Glutamatergic neuron (in vitro differentiated cells): ENCODE measurements at regions not wholly inside any gene's neighbourhood (a gene's known extent, or its start where the extent isn't known, plus 50 kb on each side); places are given as distances from the start of the nearest gene placed in this dataset.

ENCODE experiments used
- DNase-seq: peaks from one replicate; pipeline ENCODE4 v3.0.0; 2022
- H3K27ac Mint-ChIP-seq: one replicate; pipeline ENCODE4 v1.8.0; 2020; ENCODE audit warnings: mild to moderate bottlenecking, mixed read lengths, inconsistent platforms; ENCODE audit not compliant: unreplicated experiment
- H3K27me3 Mint-ChIP-seq: one replicate; pipeline ENCODE4 v1.8.0; 2020; ENCODE audit warnings: mild to moderate bottlenecking, moderate library complexity, mixed read lengths, inconsistent platforms; ENCODE audit not compliant: unreplicated experiment
- H3K36me3 Mint-ChIP-seq: one replicate; pipeline ENCODE4 v1.8.0; 2020; ENCODE audit warnings: mild to moderate bottlenecking, mixed read lengths, inconsistent platforms; ENCODE audit not compliant: unreplicated experiment
- H3K4me1 Mint-ChIP-seq: one replicate; pipeline ENCODE4 v1.8.0; 2020; ENCODE audit warnings: mild to moderate bottlenecking, low read depth, mixed read lengths, inconsistent platforms; ENCODE audit not compliant: unreplicated experiment
- H3K4me3 Mint-ChIP-seq: one replicate; pipeline ENCODE4 v1.8.0; 2020; ENCODE audit warnings: mild to moderate bottlenecking, mixed read lengths, inconsistent platforms; ENCODE audit not compliant: unreplicated experiment
- H3K9me3 Mint-ChIP-seq: one replicate; pipeline ENCODE4 v1.8.0; 2020; ENCODE audit warnings: mild to moderate bottlenecking, moderate library complexity, mixed read lengths, inconsistent platforms; ENCODE audit not compliant: unreplicated experiment
- TF ChIP-seq, protein P1 (sequence below): fragments of 200-600 bp; sonication (generic); IDR thresholded peaks from one replicate; pipeline ENCODE4 v1.5.0; 2021; ENCODE audit not compliant: partially characterized antibody, unreplicated experiment

DNA sequence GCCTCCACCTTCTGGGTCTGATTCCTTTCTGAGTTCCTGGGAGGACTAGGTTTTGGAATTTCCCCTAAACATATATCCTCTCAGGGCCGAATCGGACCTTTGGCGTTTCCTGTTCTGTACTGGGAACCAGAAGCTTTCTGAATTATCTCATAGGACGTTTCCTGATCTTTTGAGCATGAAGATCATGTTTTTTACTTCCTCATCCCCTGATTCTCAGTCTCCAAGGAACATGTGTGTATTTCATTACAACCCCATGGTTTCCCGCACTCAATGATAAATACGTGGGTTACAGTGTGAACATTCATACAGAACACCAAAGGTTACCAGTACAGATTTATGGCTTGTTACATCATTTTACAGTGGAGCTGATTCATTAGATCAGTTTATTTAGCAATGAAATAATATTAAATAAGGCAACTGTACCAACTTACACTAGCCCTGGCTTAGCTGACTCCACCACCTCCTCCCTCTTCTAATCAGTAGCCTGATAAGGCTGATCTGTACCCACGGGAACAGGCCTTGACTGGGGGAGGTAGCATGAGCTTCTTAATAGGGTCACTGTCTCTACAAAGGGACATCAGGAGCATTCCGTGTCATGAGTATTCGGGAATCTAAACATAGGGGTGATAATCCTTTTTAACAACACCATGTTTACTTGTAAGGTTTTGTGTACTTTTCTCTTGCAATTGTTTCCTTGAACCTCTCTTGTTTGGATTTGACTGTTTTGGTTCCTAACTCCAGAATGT, 57.8 kb upstream of the ERRFI1 start:
- Mint-ChIP-seq H3K4me1 (peaks cover 8% of the 10 kb centered on the region), H3K27me3 (peaks cover 7% of the 10 kb centered on the region), H3K9me3 (peaks cover 1% of the 10 kb centered on the region), H3K4me3 (no peak overlapping the region), H3K27ac (no peak overlapping the region), H3K36me3 (no peaks in the 10 kb centered on the region)
- no peak for DNase-seq
- TF ChIP-seq, protein P1, sequence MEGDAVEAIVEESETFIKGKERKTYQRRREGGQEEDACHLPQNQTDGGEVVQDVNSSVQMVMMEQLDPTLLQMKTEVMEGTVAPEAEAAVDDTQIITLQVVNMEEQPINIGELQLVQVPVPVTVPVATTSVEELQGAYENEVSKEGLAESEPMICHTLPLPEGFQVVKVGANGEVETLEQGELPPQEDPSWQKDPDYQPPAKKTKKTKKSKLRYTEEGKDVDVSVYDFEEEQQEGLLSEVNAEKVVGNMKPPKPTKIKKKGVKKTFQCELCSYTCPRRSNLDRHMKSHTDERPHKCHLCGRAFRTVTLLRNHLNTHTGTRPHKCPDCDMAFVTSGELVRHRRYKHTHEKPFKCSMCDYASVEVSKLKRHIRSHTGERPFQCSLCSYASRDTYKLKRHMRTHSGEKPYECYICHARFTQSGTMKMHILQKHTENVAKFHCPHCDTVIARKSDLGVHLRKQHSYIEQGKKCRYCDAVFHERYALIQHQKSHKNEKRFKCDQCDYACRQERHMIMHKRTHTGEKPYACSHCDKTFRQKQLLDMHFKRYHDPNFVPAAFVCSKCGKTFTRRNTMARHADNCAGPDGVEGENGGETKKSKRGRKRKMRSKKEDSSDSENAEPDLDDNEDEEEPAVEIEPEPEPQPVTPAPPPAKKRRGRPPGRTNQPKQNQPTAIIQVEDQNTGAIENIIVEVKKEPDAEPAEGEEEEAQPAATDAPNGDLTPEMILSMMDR: no peak

DNA sequence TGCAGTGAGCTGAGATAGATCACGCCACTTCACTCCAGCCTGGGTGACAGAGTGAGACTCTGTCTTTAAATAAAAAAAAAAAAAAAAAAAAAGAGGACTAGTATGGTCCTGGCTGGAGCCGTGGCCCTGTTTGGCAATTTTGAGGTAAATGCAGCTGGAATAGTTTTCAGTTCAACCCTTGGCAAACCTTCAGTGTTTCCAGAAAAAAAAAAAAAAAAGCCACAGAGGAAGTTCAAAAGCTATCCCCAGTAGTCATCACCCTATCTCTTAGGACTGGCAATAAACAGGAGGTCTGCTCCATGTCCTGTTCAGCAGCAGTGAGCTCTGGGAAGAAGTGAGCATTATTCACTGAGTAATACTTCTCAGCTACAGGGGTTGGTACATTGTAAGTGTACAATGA, 56.8 kb upstream of the ERRFI1 start:
- Mint-ChIP-seq H3K27me3 (peaks cover 7% of the 10 kb centered on the region), H3K27ac (no peak overlapping the region), H3K4me3 (no peak overlapping the region), H3K9me3 (peaks cover 1% of the 10 kb centered on the region), H3K36me3 (no peaks in the 10 kb centered on the region), H3K4me1 (peaks cover 8% of the 10 kb centered on the region)
- DNase-seq: no peak
- TF ChIP-seq, protein P1: no peak

DNA sequence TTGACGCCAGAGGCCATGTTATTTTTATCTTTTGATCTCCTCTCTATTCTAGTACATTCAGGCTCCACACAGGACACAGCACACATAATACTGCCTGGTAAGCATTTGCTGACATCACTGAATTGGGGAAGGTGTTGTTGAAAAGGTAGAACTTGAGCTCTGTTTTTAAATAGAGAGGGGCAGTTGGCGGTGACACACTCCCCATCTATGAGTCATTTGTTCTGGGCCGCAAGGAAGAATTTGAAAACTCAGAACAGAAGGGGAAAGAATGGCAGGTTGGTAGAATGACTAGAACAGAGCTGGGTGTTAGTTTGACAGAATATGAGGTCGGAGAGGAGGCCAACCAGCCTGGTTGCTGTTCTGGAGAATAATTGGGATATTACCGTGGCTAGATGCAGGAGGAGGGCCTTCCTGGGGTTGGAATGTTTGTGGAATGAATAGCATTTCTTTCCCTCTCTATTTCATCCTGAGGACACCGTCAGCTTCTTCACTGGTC, 52.1 kb upstream of the ERRFI1 start:
- DNase-seq: no peak
- H3K9me3 Mint-ChIP-seq: no peaks in the 10 kb centered on the region
- TF ChIP-seq, protein P1: no peak

DNA sequence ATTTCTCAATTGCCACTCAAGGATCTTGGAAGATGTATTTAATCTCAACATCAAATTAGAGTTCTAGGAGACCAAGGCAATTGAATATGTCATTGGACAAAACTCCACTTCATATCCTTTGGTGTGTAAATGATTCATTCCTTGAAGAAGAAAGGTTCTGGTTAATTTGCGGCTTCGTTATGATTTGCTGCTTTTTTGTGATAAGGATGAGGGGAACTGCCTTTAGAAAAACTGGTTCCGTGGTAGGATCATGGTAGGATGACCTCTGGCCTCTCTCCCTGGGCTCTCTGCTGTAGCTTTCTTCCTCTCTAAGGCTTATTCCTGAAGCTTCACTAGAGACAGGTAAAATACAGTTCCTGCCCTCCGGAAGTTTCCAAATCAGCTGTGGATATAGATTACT, 51.5 kb upstream of the ERRFI1 start:
- H3K36me3 Mint-ChIP-seq: no peaks in the 10 kb centered on the region
- H3K27ac Mint-ChIP-seq: no peak overlapping the region
- peaks cover 9% of the 10 kb centered on the region for H3K4me1 Mint-ChIP-seq
- H3K9me3 Mint-ChIP-seq: no peaks in the 10 kb centered on the region
- peaks cover 7% of the 10 kb centered on the region for H3K27me3 Mint-ChIP-seq
- TF ChIP-seq, protein P1: no peak
- no peak overlapping the region for H3K4me3 Mint-ChIP-seq
- DNase-seq: no peak

More for the DNA sequence above, 52.1 kb upstream of the ERRFI1 start:
- Mint-ChIP-seq H3K36me3 (no peaks in the 10 kb centered on the region), H3K27ac (no peak overlapping the region), H3K4me1 (peaks cover 9% of the 10 kb centered on the region), H3K4me3 (no peak overlapping the region), H3K27me3 (peaks cover 7% of the 10 kb centered on the region)

DNA sequence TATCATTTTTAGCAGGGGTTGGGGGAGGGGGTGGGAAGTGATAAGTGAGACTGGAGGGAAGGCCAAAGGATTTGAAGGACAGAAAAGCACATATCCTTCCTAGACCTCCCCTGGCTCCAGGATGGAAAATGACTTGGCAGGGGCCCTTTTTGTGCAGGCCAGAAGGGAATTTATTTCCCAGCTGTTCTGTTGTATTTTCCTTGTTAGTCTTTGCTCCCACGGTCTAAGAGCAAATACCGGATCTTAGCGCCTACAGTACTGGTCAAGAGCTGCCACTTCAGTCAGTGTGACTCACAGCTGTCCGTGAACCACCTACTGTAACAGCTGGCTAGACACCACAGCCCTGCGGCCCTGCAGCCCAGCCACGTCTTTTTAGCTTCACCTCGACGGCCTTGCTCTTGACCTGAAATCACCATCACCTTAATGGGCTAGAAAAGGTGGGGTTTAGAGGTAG, 51.0 kb upstream of the ERRFI1 start:
- Mint-ChIP-seq H3K4me1 (peaks cover 9% of the 10 kb centered on the region), H3K36me3 (no peaks in the 10 kb centered on the region), H3K4me3 (no peak overlapping the region), H3K27ac (no peak overlapping the region), H3K9me3 (no peaks in the 10 kb centered on the region), H3K27me3 (peaks cover 7% of the 10 kb centered on the region)
- TF ChIP-seq, protein P1: no peak
- no peak for DNase-seq
